B cell (primary cell): ENCODE measurements at regions not wholly inside any gene's neighbourhood (a gene's known extent, or its start where the extent isn't known, plus 50 kb on each side); places are given as distances from the start of the nearest gene placed in this dataset.

Experiments
- EZH2 ChIP-seq: IDR thresholded peaks from 2 replicates; pipeline ENCODE4 v1.6.1; 2012; ENCODE audit warnings: borderline replicate concordance, low read depth, mild to moderate bottlenecking, moderate library complexity, low read length; ENCODE audit not compliant: insufficient read depth, poor library complexity, severe bottlenecking
- TF ChIP-seq, protein P1 (sequence below): fragments of 200-600 bp; IDR thresholded peaks from one replicate; pipeline ENCODE4 v1.8.0; 2022; ENCODE audit warnings: antibody characterized with exemption, mild to moderate bottlenecking

DNA sequence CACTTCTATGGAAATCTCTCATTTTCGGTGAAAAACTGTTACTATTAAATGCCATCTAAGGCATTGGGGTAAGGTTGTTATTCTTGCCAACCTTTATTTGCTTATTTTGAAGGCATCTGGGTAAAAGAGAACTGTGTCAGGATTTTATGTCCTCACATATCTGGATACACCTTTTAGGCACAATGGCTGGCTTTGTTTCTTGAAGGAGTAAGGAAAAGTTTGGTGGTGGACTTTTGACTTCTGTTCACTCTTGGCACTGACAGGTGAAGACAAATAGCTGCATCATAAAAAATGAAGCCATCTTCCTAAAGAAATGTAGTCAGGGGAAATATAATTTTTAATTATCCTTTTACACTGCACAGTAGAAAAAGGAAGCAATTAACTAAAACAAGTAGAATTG lies 310.0 kb downstream of the CNTN3 start:
- TF ChIP-seq, protein P1, sequence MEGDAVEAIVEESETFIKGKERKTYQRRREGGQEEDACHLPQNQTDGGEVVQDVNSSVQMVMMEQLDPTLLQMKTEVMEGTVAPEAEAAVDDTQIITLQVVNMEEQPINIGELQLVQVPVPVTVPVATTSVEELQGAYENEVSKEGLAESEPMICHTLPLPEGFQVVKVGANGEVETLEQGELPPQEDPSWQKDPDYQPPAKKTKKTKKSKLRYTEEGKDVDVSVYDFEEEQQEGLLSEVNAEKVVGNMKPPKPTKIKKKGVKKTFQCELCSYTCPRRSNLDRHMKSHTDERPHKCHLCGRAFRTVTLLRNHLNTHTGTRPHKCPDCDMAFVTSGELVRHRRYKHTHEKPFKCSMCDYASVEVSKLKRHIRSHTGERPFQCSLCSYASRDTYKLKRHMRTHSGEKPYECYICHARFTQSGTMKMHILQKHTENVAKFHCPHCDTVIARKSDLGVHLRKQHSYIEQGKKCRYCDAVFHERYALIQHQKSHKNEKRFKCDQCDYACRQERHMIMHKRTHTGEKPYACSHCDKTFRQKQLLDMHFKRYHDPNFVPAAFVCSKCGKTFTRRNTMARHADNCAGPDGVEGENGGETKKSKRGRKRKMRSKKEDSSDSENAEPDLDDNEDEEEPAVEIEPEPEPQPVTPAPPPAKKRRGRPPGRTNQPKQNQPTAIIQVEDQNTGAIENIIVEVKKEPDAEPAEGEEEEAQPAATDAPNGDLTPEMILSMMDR, result no peak
- TF ChIP-seq EZH2, result no peak
